BJ (cell line): ENCODE measurements at regions not wholly inside any gene's neighbourhood (a gene's known extent, or its start where the extent isn't known, plus 50 kb on each side); places are given as distances from the start of the nearest gene placed in this dataset.

Experiments
- CTCF ChIA-PET: fragments of 350-600 bp; formaldehyde crosslinking; extraction: SDS; loops from one replicate; lab custom pipeline; 2021; ENCODE audit warnings: antibody characterized with exemption, inconsistent platforms; lab: Yijun Ruan, JAX
- POLR2A ChIA-PET: fragments of 300-600 bp; sonication (Branson Sonifier 250); formaldehyde crosslinking; extraction: SDS; loops from one replicate; lab custom pipeline; 2021; ENCODE audit warnings: antibody characterized with exemption; lab: Charles Lee
- DNase-seq: peaks from one replicate; pipeline ENCODE4 v3.0.0-alpha.2; 2011; ENCODE audit warnings: low read depth
- H3K27me3 ChIP-seq: 2 replicates; pipeline ENCODE4 v1.6.0; 2011; ENCODE audit warnings: low read length; ENCODE audit not compliant: control insufficient read depth, insufficient read depth
- H3K36me3 ChIP-seq: 2 replicates; pipeline ENCODE4 v1.5.1; 2011; ENCODE audit warnings: low read length; ENCODE audit not compliant: control insufficient read depth, insufficient read depth
- H3K4me3 ChIP-seq: 2 replicates; pipeline ENCODE4 v1.5.1; 2011; ENCODE audit warnings: low read depth, mild to moderate bottlenecking, control low read depth, low read length
- TF ChIP-seq, protein P1 (sequence below): IDR thresholded peaks from 2 replicates; pipeline ENCODE4 v1.5.1; 2011; ENCODE audit warnings: low read depth, mild to moderate bottlenecking, control low read depth, inconsistent platforms, low read length, moderate library complexity; ENCODE audit not compliant: insufficient read depth

DNA sequence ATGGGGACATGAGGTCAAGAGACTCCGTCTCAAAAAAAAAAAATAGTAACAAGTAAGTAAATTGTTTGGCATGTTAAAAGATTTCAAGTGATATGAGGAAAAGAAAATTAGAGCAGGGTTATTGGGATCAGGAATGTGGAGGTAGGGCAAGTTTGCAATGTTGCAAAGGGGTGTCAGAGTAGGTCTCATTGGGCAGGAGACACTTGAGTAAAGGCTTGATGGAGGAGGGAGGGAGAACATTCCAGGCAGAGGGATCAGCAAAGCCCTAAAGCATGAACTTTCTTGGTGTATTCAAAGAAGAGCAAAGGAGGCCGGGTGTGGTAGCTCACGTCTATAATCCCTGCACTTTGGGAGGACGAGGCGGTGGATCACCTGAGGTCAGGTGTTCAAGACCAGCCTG, 87.1 kb upstream of the HAND1 start:
- Histone ChIP-seq H3K4me3 (no peak overlapping the region), H3K36me3 (no peaks in the 10 kb centered on the region), H3K27me3 (peaks cover 3% of the 10 kb centered on the region; the same call in 1 of the 2 replicates)
- ChIA-PET POLR2A (no interaction called here), CTCF (interaction anchor here (0.7 to 2.7 kb wide), 3 partner anchors 11 to 54 kb away, joined by 3 to 7 read pairs (median 4); no protein-coding TSS in a partner anchor)
- DNase-seq, result no peak
- TF ChIP-seq, protein P1, sequence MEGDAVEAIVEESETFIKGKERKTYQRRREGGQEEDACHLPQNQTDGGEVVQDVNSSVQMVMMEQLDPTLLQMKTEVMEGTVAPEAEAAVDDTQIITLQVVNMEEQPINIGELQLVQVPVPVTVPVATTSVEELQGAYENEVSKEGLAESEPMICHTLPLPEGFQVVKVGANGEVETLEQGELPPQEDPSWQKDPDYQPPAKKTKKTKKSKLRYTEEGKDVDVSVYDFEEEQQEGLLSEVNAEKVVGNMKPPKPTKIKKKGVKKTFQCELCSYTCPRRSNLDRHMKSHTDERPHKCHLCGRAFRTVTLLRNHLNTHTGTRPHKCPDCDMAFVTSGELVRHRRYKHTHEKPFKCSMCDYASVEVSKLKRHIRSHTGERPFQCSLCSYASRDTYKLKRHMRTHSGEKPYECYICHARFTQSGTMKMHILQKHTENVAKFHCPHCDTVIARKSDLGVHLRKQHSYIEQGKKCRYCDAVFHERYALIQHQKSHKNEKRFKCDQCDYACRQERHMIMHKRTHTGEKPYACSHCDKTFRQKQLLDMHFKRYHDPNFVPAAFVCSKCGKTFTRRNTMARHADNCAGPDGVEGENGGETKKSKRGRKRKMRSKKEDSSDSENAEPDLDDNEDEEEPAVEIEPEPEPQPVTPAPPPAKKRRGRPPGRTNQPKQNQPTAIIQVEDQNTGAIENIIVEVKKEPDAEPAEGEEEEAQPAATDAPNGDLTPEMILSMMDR, result no peak

DNA sequence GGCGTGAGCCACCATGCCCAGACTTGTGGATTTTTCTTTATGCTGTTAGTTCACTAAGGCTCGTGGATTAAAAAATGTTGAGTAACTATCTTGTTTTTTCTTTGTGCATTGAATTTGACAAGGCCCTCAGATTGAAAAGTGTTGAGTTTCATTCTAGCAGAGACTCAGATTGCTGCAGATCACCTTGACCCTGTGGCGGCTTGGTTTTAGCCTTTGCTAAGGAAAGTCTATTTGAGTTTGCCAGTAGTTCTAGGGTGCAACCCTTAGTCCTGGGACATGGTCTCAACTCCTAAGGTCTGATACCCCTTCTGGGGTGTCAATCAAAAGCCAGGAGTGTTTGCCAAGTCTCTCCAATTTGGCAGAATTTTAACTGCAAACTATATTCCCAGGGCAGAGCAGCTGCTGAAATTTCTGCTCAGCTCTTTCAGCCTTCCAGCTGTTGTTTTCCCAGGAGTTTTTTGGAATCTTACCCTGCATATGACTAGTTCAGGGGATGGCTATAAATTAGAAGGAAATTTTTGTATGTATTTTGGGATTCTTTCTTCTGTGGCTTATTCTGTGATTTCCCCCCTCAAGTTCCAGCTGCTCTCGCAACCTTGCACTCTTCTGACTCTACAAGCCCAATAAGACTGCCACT, 84.3 kb upstream of the HAND1 start:
- Histone ChIP-seq H3K27me3 (peaks cover 2% of the 10 kb centered on the region; the same call in 1 of the 2 replicates), H3K4me3 (no peak overlapping the region), H3K36me3 (no peaks in the 10 kb centered on the region)
- ChIA-PET CTCF (no interaction called here), POLR2A (no interaction called here)
- TF ChIP-seq, protein P1, result no peak
- no peak for DNase-seq

DNA sequence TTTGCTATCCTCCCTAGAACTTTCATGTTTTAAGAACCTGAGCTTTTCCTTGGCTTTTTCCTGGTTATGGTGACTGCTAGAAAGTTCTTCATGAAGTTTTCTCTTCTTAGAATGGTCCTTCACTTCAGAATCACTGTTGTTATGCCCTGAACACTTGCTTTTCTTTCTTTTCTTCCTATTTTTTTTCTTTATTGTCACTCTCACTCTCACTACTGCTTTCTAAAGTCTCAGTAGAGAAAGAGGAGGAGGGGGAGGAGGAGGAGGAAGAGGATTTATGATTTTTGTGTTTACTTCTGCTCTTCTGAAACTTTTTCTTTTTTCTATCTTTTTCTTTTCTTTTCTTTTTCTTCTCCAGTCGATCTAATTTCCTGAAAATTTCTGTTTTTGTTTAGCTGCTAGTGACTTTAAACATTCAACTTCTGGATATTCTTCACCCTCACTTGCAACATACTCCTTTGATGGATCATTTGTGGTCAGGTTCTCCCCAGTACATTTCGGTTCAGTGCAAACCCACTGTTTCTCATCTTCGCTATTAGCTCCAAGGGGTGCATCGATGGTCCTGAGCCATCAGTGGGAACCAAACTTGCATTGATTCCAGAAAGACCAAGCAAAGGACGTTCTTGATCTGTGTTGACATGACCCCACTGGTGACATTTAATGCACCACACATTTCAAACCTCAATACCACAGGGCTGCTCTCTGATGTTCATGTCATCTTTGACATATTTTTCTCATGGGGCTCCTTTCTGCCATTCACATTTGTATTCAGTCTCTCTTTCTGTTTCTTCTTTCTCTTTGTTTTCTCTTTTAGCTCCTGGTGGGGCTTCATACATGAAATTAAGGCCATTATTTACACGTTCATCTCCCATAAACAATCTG, 81.6 kb upstream of the HAND1 start:
- no peaks in the 10 kb centered on the region for H3K36me3 ChIP-seq
- POLR2A ChIA-PET, result no interaction called here
- DNase-seq, result no peak
- H3K27me3 ChIP-seq, result no peaks in the 10 kb centered on the region
- no peak overlapping the region for H3K4me3 ChIP-seq
- CTCF ChIA-PET, result interaction anchor here (1.5 kb wide), 1 partner anchor 39 kb away, joined by 3 read pairs; no protein-coding TSS in a partner anchor
- TF ChIP-seq, protein P1, result no peak

DNA sequence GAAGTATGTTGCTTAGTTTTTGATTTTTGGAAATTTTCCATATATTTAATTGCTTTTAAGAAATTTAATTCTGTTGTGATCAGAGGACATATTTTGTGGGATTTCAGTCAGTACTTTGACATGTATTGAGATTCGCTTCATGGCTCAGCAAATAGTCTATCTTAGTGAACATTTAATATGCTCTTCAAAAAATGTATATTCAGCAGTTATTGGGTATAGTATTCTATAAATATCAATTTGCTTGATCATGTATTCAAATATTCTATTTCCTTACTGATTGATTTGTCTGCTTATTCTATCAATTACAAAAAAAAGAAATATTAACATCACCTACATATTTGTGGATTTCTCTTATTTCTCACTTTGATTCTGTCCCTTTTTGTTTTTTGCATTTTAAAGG, 79.5 kb upstream of the HAND1 start:
- Histone ChIP-seq H3K4me3 (no peak overlapping the region), H3K27me3 (no peaks in the 10 kb centered on the region), H3K36me3 (no peaks in the 10 kb centered on the region)
- DNase-seq, result no peak
- ChIA-PET CTCF (no interaction called here), POLR2A (no interaction called here)
- TF ChIP-seq, protein P1, result no peak

DNA sequence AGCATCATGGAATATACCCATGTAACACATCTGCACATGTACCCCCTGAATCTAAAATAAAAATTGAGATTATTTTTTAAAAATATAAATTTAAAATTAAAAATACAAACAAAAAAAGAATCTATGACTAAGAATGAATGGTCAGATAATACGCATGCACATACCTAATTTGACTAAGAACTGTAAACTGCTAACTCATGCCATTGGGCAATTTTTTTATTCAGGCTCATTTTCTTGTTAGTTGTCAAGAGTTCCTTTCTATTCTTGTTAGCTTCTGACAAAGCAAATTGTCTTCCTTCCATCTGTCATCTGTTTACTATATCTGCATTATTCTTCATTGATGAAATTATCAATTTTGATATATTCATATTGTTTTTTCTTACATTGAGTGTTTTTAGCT, 69.5 kb upstream of the HAND1 start:
- POLR2A ChIA-PET, result no interaction called here
- CTCF ChIA-PET, result no interaction called here
- H3K4me3 ChIP-seq, result no peak overlapping the region
- TF ChIP-seq, protein P1, result no peak
- no peaks in the 10 kb centered on the region for H3K36me3 ChIP-seq
- peaks cover 7% of the 10 kb centered on the region for H3K27me3 ChIP-seq
- DNase-seq, result no peak
